DOHH2 (cell line): ENCODE measurements at regions not wholly inside any gene's neighbourhood (a gene's known extent, or its start where the extent isn't known, plus 50 kb on each side); places are given as distances from the start of the nearest gene placed in this dataset.
"Not testable (repeated sequence)": the region's sequence is repeated elsewhere in the genome, so short reads cannot be mapped to it uniquely, and the experiment has no call there.

Experiments used
- H3F3A ChIP-seq: fragments of 200-600 bp; sonication (generic), shearing (Covaris generic); 2 replicates; pipeline ENCODE4 v1.6.0; 2016; ENCODE audit warnings: antibody characterized with exemption, mild to moderate bottlenecking; ENCODE audit not compliant: control insufficient read depth, insufficient read depth
- H3K27ac ChIP-seq: fragments of 200-600 bp; sonication (generic); 2 replicates; pipeline ENCODE4 v1.5.1; 2014; ENCODE audit warnings: low read depth, mild to moderate bottlenecking, low read length, moderate library complexity
- H3K27me3 ChIP-seq: fragments of 200-600 bp; sonication (generic); 2 replicates; pipeline ENCODE4 v1.6.1; 2014; ENCODE audit warnings: mild to moderate bottlenecking, low read length, mixed read lengths; ENCODE audit not compliant: control insufficient read depth
- H3K36me3 ChIP-seq: fragments of 200-600 bp; sonication (generic); 2 replicates; pipeline ENCODE4 v1.6.1; 2014; ENCODE audit warnings: mild to moderate bottlenecking, low read length, moderate library complexity, mixed read lengths; ENCODE audit not compliant: control insufficient read depth
- H3K4me1 ChIP-seq: fragments of 200-600 bp; sonication (generic); 2 replicates; pipeline ENCODE4 v1.6.1; 2014; ENCODE audit warnings: mild to moderate bottlenecking, low read length, mixed read lengths; ENCODE audit not compliant: control insufficient read depth
- H3K4me2 ChIP-seq: fragments of 200-600 bp; sonication (generic); 2 replicates; pipeline ENCODE4 v1.6.0; 2014; ENCODE audit warnings: mild to moderate bottlenecking, low read length, moderate library complexity
- H3K4me3 ChIP-seq: fragments of 200-600 bp; sonication (generic); 2 replicates; pipeline ENCODE4 v1.5.1; 2014; ENCODE audit warnings: mild to moderate bottlenecking, low read length, mixed read lengths
- H3K79me2 ChIP-seq: fragments of 200-600 bp; sonication (generic); 2 replicates; pipeline ENCODE4 v1.6.1; 2014; ENCODE audit warnings: mild to moderate bottlenecking, low read length, mixed read lengths; ENCODE audit not compliant: control insufficient read depth
- H3K9me2 ChIP-seq: fragments of 200-600 bp; sonication (generic); replicated peaks from 2 replicates; pipeline ENCODE4 v1.6.1; 2014; ENCODE audit warnings: mild to moderate bottlenecking, low read length, mixed read lengths; ENCODE audit not compliant: control insufficient read depth
- H3K9me3 ChIP-seq: fragments of 200-600 bp; sonication (generic); 2 replicates; pipeline ENCODE4 v1.6.1; 2014; ENCODE audit warnings: antibody characterized with exemption, low read length, mixed read lengths; ENCODE audit not compliant: control insufficient read depth, insufficient read depth
- H4K20me1 ChIP-seq: fragments of 200-600 bp; sonication (generic); 2 replicates; pipeline ENCODE4 v1.6.0; 2014; ENCODE audit warnings: low read depth, mild to moderate bottlenecking, antibody characterized with exemption, low read length, moderate library complexity; ENCODE audit not compliant: control insufficient read depth, insufficient read depth
- EZH2phosphoT487 ChIP-seq: fragments of 200-600 bp; sonication (generic); IDR thresholded peaks from 2 replicates; pipeline ENCODE4 v1.6.1; 2017; ENCODE audit warnings: borderline replicate concordance, mild to moderate bottlenecking, antibody characterized with exemption, low read length, moderate library complexity, mixed read lengths
- TF ChIP-seq, protein P1 (sequence below): fragments of 200-600 bp; sonication (generic); IDR thresholded peaks from one replicate; pipeline ENCODE4 v1.5.1; 2014; ENCODE audit warnings: antibody characterized with exemption, mild to moderate bottlenecking, low read depth, low read length; ENCODE audit not compliant: poor library complexity, severe bottlenecking

DNA sequence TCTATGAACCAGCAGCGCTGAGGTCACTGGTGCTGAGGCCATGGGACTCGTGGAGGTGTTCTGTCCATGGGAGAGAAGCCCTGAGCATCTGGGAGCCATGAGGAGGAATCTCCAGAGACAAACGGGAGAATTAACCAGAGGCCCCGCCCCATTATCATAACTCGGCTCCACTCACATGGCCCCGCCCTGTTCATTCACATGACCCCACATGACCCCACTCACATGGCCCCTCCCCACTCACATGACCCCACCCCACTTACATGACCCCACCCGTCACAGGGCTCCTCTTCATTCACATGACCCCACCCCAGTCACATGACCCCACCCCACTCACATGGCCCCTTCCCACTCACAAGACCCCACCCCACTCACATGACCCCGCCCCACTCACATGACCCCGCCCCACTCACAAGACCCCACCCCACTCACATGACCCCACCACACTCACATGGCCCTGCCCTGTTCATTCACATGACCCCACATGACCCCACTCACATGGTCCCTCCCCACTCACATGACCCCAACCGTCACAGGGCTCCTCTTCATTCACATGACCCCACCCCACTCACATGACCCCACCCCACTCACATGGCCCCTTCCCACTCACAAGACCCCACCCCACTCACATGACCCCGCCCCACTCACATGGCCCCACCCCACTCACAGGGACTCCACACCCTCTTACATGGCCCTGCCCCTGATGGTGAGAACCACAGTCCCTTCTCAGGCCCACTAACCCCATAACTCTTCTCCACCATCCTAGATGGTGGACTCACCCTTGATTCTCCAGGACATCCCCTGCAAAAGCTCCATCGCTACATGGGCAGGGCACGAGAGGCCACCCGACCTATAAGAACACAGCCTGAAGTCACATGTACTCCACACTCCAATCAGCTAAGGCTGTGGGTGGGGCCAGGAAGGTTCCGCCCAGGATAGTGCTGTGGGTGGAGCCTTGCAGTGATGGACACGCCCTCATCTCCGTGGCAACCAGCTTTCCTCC lies 151.1 kb upstream of the SFSWAP start:
- no peaks in the 10 kb centered on the region for H3K9me3 ChIP-seq
- H3K36me3 ChIP-seq, result no peaks in the 10 kb centered on the region
- no peak overlapping the region for H3K4me3 ChIP-seq
- TF ChIP-seq, protein P1, sequence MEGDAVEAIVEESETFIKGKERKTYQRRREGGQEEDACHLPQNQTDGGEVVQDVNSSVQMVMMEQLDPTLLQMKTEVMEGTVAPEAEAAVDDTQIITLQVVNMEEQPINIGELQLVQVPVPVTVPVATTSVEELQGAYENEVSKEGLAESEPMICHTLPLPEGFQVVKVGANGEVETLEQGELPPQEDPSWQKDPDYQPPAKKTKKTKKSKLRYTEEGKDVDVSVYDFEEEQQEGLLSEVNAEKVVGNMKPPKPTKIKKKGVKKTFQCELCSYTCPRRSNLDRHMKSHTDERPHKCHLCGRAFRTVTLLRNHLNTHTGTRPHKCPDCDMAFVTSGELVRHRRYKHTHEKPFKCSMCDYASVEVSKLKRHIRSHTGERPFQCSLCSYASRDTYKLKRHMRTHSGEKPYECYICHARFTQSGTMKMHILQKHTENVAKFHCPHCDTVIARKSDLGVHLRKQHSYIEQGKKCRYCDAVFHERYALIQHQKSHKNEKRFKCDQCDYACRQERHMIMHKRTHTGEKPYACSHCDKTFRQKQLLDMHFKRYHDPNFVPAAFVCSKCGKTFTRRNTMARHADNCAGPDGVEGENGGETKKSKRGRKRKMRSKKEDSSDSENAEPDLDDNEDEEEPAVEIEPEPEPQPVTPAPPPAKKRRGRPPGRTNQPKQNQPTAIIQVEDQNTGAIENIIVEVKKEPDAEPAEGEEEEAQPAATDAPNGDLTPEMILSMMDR, result no peak
- no peak for TF ChIP-seq EZH2phosphoT487
- H3K4me1 ChIP-seq, result no peaks in the 10 kb centered on the region
- H3K27me3 ChIP-seq, result no peaks in the 10 kb centered on the region
- no peak overlapping the region for H3K27ac ChIP-seq
- H3F3A ChIP-seq, result no peaks in the 10 kb centered on the region
- H3K9me2 ChIP-seq, result no peaks in the 10 kb centered on the region
- H4K20me1 ChIP-seq, result no peaks in the 10 kb centered on the region
- no peak overlapping the region for H3K4me2 ChIP-seq
- H3K79me2 ChIP-seq, result no peaks in the 10 kb centered on the region

DNA sequence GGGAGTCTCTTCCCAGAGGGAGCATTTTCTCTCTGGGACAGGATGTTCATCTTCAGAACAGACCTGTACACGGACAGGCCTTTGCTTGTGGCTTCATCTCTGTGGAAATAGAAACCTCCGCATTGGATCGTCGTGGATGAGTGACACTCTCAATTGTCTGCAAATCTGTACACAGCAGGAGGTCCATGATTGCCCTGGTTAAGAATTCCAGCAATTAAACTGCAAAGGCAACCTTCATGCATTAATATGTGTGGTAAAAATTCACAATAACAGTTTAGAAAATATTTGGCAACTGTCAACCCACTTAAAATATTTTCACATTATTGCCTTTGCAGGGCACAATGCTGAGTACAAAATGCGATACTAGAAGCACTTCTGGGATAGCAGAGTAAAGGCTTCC lies 149.8 kb upstream of the SFSWAP start:
- no peak overlapping the region for H3K27ac ChIP-seq
- no peaks in the 10 kb centered on the region for H3F3A ChIP-seq
- TF ChIP-seq EZH2phosphoT487, result no peak
- TF ChIP-seq, protein P1, result no peak
- no peak overlapping the region for H3K4me2 ChIP-seq
- no peaks in the 10 kb centered on the region for H3K79me2 ChIP-seq
- no peaks in the 10 kb centered on the region for H4K20me1 ChIP-seq
- no peaks in the 10 kb centered on the region for H3K27me3 ChIP-seq
- no peaks in the 10 kb centered on the region for H3K4me1 ChIP-seq
- H3K36me3 ChIP-seq, result no peaks in the 10 kb centered on the region
- no peak overlapping the region for H3K4me3 ChIP-seq
- H3K9me3 ChIP-seq, result no peaks in the 10 kb centered on the region
- no peaks in the 10 kb centered on the region for H3K9me2 ChIP-seq

DNA sequence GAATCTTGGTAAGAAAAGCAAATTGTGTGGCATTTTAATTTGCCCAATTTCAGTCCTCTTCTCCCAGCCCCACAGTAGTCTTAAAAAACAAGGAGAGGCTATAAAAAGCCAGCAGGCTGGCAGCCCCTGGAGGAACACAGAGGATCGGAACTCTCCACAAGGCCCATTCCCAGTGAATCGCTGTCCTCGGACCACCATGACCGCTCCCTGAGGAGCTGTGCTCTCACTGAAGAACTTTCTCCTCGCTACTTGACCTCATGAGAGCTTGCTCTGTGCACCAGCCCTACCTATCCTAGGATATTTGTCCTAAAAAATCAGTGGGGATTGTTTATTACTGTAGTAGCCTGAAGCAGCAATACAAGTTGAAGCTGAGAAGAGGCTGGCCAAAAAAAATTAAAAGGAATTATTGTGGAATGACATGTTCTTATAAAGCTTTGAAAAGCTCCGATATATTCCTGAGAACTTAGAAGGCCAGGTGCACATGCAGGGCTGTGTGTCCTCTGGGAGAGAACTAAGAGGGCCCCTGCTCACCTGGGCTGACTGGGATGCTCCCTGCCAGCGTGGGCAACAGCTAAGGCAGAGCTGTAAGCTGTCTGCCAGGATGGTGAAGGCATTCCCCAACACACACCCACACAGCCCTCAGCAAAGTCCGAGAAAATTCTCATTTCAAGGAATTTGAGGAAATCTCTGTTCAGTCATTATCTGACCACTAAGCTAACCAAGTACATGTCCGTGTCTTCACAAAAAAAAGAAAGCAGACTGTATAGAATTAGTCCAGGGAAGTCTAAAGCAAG lies 148.8 kb upstream of the SFSWAP start:
- no peaks in the 10 kb centered on the region for H4K20me1 ChIP-seq
- H3F3A ChIP-seq, result no peaks in the 10 kb centered on the region
- H3K9me3 ChIP-seq, result no peaks in the 10 kb centered on the region
- H3K36me3 ChIP-seq, result no peaks in the 10 kb centered on the region
- H3K4me3 ChIP-seq, result no peak overlapping the region
- no peaks in the 10 kb centered on the region for H3K9me2 ChIP-seq
- TF ChIP-seq, protein P1, result no peak
- TF ChIP-seq EZH2phosphoT487, result no peak
- no peaks in the 10 kb centered on the region for H3K27me3 ChIP-seq
- no peaks in the 10 kb centered on the region for H3K4me1 ChIP-seq
- no peak overlapping the region for H3K27ac ChIP-seq
- H3K79me2 ChIP-seq, result no peaks in the 10 kb centered on the region
- H3K4me2 ChIP-seq, result no peak overlapping the region

DNA sequence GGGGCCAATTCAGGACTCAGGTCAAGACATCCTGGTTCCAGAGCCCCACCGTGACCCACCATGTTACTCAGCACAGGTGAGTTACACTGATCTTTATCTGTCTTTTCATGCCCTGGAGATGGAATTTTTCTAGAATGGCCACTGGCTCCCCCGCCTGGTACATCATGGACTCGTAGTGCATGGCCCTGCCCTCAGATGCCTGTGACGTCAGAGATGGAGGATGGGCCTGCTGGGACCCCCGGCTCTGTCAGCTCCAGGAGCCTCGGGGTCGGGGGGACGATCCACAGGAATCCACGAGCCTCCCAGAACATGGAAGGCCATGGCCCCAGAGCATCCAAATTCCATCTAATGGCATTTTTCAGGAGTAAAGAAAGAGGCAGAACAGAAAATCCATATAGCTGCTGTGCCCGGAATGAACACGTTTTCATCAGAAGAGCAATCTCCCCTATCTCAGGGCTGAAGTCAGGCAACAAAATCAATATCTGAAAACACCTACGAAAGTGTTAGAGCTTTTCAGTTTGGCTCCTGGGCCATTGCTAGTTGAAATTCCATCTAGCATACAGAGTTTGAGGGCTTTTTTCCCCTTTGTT lies 146.7 kb upstream of the SFSWAP start:
- not testable (repeated sequence) for H3F3A ChIP-seq, H3K9me3 ChIP-seq, H3K9me2 ChIP-seq, H3K4me3 ChIP-seq, H3K27ac ChIP-seq, H3K79me2 ChIP-seq, H3K36me3 ChIP-seq, H4K20me1 ChIP-seq, H3K4me1 ChIP-seq, H3K27me3 ChIP-seq, H3K4me2 ChIP-seq
